ENCODE measurements at regions not wholly inside any gene's neighbourhood (a gene's known extent, or its start where the extent isn't known, plus 50 kb on each side); places are given as distances from the start of the nearest gene placed in this dataset.
"Not testable (repeated sequence)": the region's sequence is repeated elsewhere in the genome, so short reads cannot be mapped to it uniquely, and the experiment has no call there.

DNA sequence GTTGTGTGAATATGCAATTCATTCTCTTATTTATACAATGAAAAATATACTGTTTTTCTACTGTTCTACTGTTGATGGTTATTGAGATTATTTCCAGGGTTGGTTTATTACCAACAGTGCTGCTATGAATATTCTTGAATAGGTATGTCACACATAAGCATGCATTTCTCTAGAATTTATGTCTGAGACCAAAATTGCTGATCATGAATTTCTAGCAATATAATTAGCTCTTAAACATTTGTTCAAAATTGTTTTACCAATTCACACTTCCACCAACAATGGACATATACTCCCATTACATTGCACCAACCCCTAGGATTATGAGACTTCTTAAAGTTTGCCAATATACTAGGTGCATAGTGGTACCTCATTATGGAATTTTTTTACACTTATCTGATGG, 164.1 kb upstream of the KCNQ5 start:
- no peak for DNase-seq (ENCODE audit: low read depth in 4 of 4, low spot score in 3 of 4)

DNA sequence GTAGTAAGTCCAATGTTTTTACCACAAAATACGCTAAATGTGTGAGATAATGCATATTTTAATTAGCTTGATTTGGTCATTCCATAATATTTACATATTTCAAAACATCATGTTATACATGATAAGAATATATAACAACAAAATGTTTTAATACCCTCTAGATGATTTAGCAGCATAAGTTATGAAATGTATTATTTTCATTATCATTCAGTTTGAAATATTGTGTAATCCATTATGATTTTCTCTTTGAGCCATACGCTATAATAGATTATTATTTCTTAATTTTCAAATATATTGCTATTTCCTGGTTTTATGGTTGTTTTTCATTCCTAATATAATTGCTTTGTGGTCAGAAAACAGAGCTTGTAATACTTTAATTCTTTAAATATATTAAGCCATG, 163.3 kb upstream of the KCNQ5 start:
- DNase-seq (ENCODE audit: low read depth in 4 of 4, low spot score in 3 of 4) = no peak

DNA sequence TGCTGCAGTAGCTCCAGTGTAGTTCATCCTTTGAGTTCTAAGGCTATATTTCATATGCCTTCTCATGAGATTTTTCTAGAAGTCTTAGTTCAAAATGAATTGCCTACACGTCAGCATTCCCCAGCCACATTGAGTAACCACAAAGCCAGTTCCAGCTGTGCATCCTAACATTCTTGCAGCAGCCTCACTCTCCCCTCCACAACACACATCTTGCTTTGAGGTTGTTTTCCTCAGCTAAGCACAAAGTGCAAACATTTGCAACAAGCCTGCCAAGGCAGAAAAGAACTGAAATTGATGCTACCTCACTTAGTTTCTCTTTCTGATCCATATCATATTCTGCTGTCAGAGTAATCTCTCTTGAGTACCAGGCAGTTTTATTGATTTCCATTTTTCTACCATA, 160.7 kb upstream of the KCNQ5 start:
- no peak for DNase-seq (ENCODE audit: low read depth in 4 of 4, low spot score in 3 of 4)

DNA sequence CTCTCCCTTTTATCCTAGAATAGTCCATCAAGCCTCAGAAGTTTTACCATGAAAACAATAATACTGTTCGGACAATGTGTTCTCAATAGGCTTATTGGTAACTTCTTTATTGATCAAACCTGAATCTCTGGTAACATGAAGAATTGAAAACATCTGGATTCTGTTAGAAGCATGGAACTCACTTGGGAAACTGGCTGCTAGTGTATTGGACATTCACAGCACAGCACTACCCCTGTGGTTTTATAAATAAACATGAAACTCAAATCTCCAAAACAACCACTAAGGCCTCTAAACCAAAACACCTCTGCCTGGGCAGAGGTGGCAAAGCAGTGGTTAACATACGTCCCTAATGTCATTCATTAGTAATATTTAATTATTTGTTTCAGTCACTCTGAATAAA, 157.6 kb upstream of the KCNQ5 start:
- no peak for DNase-seq (ENCODE audit: low read depth in 4 of 4, low spot score in 3 of 4)

DNA sequence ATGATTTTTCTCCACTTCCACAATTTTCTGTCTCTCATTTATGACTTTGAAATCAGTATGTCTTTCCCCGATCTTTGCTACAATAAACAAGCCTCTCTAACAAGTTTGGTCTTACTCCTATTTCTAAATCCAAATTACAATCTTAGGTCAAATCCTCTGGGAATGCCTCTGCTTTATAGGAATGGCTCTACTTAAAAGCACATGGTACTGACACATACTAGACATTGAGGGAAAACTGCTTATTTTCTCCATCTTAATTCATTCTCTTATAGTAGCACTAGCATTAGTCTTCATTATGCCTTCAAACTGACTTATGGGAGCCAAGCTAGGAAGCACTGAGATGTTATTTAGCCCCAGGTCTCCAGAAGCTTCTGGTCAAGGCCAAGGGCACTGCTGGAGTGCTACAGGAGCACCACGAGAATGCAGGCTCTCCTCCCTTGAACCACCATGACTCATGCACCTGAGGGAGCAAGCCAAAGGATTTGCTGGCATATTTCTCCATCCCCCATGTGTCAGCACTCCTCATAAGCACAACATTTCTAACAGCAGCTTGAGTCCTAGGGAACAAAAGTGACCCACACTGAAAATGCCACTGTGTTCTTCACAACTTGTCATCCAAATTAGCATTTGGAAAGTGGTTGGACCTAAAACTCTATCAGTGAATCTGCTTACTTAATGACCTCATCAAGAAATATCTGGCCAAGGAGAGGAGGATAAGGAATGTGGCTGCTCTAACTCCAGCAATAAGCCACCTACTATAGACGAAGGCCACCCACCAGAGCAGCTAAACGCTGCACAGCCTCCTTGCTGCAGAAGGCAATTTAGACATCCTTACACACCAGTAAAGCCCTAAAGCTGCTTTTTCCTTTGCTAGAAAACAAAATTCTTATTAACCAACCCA, 156.8 kb upstream of the KCNQ5 start:
- no peak for DNase-seq (ENCODE audit: low read depth in 4 of 4, low spot score in 3 of 4)

DNA sequence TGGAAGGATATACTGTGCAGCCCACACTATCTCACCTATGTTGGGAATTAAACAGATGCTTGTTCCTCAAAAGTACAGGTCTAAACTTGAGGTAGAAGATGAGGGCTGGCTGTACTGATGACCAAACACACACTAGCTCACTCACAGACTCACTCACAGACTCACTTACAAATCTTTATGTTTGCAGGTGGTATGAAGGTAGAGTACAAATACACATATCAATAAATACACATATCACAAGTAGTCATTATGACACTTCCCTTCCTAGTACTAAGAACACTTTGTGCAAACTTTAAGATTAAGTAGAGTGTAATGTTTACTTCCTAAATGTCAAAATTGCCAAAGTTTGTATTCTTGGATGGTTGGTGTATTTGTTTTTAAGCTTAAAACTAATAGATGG, 155.4 kb upstream of the KCNQ5 start:
- no peak for DNase-seq (ENCODE audit: low read depth in 4 of 4, low spot score in 3 of 4)

DNA sequence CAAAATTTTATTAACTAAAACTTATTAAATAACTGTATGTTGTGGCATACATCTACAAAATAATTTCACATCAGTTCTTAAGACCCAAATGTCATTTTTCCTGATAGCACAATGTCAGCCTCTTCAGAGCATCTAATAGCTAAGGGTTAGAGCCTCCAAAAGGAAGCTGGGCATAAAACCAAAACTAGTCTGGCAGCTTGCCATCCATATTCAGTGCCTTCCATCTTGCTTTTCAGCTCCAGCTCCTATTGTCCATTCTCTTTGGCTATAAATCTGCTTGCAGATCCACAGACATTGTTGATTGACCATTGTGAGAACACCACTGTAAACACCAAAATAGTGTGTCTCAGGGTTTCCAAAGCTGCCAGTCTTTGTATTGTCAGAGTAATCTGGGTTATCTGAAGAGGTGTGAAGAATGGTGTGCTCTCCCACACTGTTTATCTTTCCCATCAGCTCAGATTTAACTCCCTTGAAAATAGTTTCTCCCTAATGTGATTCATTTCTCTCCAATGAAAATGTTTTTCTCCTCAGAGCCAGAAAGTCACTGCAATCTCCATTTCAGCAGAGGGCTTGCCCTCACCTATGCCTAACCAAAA, 154.8 kb upstream of the KCNQ5 start:
- no peak for DNase-seq (ENCODE audit: low read depth in 4 of 4, low spot score in 3 of 4)

DNA sequence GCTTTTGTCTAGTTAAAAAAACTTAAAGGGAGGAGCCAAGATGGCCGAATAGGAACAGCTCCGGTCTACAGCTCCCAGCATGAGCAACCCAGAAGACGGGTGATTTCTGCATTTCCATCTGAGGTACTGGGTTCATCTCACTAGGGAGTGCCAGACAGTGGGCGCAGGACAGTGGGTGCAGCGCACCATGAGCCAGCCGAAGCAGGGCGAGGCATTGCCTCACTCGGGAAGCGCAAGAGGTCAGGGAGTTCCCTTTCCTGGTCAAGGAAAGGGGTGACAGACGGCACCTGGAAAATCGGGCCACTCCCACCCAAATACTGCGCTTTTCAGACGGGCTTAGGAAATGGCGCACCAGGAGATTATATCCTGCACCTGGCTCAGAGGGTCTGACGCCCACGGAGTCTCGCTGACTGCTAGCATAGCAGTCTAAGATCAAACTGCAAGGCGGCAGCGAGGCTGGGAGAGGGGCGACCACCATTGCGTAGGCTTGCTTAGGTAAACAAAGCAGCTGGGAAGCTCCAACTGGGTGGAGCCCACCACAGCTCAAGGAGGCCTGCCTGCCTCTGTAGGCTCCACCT, 152.4 kb upstream of the KCNQ5 start:
- DNase-seq (ENCODE audit: low read depth in 4 of 4, low spot score in 3 of 4) = not testable (repeated sequence)

DNA sequence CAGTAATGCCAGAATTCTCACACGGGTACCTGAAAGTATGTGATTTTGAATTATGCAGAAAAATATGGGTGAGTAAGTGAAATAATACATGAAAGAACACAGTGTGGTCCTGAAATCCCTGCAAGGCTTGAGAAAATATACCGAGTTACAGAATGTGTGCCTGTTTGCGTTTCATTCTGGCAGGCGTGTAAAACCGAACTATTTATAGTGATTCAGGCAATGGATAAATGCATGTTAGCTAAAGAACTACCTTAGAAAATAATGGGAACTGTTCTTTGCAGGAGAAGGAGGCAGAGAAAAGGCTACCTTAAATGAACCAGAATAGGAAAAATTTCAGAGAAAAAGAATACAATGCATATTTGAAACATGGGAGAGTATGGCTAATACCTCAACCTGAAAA, 145.8 kb upstream of the KCNQ5 start:
- DNase-seq (ENCODE audit: low read depth in 4 of 4, low spot score in 3 of 4) = no peak

DNA sequence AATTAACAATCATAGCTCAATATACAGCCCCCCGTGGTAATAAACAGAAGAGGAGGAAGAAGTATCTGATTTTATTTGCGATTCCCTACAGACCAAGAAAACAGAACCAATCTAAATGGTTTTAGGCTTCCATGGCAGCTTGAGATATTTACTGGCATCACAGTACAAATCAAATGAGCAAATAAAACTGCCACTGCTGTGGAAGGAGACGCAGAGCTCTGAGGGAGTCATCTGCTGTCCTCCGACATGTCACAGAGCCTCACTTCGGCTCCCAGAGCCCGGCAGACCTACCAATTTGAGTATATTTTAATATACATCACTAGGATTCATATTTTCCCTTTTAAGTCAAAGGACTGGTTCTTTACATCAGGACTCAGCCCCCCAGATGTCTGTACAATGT, 145.2 kb upstream of the KCNQ5 start:
- DNase-seq (ENCODE audit: low read depth in 4 of 4, low spot score in 3 of 4) = peak in 1 of 4 donors; percentile 0

DNA sequence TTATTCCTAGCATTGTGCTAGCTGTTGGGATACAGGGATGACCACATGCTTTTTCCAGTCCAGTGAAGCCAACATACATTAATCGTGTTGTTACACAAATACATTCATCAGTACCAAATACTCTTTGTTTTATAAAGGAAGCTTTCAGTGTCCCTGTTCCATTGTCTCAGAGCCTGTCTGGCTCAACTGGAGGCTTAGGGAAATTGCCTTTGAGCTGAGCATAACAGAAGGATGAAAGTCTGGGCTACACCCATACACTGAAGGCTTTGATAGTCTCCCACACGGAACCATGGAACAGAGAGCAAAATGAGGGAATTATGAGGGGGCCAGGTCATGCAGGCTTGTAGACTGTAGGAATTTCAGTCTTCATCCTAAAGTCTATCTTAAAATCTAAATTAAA, 126.4 kb upstream of the KCNQ5 start:
- no peak for DNase-seq (ENCODE audit: low read depth in 4 of 4, low spot score in 3 of 4)

DNA sequence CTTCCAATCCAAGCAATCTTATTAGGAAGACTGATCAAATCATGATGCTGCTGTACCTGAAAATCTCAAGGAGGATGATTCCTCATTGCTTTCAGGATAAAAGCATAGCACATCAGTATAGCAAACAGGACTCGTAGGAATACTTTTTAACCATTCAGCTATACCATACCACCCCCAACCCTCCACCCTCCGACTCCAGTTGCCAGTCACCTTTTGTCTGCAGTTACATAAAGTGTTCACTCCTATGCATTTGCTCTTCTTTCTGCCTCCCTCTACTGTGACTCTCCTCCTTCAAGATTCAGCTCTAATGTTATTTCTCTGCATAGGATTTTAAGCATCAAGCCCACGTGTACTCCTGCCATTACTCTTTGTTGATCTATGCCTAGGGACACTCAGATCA, 124.7 kb upstream of the KCNQ5 start:
- DNase-seq (ENCODE audit: low read depth in 4 of 4, low spot score in 3 of 4) = no peak

DNA sequence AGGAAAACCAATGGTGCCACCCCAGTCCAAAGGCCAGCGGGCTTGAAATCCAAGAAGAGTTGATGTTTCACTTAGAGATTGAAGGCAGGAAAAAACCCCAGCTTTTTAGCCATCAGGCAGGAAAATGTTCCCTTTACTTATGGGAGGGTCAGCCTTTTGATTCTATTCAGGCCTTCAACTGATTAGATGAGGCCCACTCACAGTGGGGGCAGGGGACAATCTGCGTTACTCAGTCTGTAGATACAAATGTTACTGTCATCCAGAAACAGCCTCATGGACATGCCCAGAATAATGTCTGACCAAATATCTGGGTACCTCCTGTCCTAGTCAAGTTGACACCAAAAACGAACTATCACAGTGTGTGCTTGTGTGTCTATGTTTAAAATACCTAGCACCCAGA, 121.2 kb upstream of the KCNQ5 start:
- DNase-seq (ENCODE audit: low read depth in 4 of 4, low spot score in 3 of 4) = no peak

DNA sequence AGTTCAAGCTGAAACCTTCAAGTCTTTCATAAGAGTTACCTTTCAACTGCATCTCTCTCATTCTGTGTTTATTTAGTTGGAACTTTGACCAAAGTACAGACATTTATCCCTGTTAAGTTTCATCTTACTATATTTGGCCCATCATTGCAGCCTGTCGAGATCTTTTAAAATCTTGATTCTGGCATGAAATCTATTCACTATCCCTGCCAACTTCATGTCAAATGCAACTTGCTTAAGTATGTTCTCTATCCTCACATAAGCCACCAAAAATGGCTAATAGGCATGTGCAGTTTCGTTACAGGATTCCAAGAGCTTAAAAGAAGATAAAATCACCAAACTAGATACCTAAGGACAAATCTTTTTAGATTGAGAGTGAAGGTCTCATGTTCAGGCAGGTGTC, 117.5 kb upstream of the KCNQ5 start:
- no peak for DNase-seq (ENCODE audit: low read depth in 4 of 4, low spot score in 3 of 4)

DNA sequence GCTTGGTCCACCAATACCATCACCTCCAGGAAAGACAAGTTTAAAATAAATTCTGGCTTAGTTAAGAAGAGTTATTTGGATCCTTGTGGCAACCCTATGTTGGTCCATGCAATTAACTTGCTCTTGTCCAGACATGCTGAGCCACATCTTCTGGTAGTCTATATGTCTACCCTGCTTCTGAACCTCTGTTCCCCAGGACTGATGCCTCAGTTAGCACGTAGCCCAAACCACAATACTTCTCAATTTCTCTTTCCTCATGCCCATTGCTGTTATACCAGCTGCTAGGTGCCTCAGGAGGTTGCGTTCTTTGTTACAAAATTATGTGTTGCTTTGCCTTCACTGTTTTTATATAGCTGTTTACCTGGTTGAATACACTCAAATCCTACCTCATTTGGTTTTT, 116.4 kb upstream of the KCNQ5 start:
- no peak for DNase-seq (ENCODE audit: low read depth in 4 of 4, low spot score in 3 of 4)

DNA sequence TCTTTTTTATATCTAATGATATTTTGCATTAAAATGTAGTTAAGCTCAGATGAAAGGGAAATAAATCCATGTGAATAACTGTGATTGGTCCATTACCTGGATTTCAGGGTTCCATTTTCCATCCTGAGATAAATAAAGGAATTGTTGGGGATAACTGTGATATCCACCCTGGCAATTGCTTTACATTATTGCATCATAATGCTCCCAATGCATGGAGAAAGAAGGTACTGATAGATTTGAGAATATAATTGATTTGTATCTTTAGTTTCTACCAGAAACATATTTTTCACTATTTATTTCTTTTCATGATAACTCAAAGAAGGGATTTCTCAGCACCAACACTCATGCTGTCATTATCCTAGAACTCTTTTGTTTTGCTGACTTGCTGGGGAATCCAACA, 102.0 kb upstream of the KCNQ5 start:
- no peak for DNase-seq (ENCODE audit: low read depth in 4 of 4, low spot score in 3 of 4)

DNA sequence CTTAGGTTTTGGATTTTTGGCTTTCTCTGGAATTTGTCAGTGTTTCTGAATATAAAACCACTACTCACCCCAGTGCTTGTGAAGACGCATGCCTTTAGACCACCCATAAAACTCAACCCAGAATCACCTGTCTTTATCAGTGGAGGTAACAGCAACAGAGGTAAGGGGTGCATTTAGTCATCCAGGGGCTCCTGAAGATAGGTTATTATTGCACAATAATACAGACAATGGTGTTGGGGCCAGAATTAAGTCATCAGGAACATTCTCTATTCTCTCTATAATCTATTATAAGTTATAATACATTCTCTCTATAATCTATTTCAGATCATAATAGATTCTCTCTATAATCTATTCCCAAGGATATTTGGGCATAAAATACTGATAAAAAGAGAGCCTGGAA, 100.2 kb upstream of the KCNQ5 start:
- no peak for DNase-seq (ENCODE audit: low read depth in 4 of 4, low spot score in 3 of 4)

DNA sequence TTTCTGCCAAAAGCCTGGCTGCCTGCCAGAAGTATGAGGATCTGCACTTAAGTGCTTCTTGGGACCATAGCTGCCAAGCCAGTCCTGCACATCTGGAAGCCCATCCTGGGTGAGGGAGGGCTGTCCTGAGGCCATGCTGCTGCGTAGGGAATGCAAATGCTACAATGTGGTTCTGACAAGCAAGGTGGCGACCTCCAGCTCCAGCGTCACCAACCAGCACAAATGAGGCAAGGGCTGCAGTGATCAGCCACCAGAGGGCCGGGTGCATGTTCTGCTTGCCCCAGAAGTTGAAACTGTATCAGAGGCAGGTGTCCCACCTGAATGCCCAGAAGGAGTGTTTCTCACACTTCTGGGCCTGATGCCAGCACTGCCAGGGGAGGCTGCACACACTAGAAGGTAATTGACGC, 99.1 kb upstream of the KCNQ5 start:
- DNase-seq (ENCODE audit: low read depth in 4 of 4, low spot score in 3 of 4) = no peak

DNA sequence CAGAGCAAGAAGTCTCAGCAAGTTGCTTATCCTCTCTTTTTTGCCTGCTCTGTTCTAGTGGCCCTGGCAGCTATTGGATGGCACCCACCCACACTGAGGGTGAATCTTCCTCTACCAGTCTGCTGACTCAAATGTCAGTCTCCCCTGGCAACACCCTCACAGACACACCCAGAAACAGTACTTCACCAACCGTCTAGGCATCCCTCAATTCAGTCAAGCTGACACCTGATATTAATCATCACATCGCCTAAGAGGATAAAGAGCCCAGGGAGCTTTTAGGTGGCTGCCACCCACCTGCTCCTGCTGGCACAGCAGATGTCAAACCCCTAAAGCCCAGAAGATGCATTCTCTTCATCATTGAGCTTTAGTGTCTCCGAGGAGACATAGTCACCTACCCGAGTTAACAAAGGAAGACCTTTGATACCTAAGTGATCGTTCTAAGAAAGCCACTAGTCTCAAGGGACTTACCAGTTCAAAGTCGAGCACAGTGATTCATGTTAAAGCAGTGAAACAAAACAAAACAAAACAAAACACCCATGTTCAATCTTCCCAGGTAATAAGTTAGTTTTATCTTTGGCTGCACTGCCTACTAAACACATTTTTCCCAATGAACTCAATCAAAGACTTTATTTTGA, 97.7 kb upstream of the KCNQ5 start:
- DNase-seq (ENCODE audit: low read depth in 4 of 4, low spot score in 3 of 4) = no peak

DNA sequence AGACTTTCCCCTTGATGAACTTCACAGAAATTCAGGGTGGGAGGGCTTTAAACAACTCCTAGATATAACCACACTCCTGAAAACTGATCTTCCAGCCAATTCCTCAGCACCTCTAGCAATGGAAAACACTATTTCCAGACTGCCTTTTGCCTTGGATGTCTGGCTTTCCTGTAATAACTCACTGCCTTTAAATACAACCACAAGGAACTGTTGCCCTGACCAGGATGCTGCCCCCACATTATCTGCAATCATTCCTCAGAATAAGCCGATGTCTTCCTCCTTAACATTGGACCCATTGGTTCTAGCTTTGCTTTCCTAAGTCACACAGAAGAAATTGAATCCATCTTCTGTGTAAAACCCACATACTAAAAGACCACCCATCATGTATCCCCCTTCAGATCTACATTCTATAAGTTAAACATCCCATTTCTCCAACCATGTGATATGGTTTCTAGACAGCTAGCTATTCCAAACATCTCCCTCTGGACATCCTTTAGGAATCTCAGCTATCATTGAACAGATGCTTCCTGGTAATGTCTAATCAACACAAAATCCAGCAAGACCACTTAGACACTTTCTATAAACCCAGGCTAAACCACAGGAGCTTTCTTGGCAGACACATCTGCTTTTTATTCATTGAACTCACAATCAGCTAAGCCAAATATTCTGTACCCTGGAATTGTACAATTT, 95.9 kb upstream of the KCNQ5 start:
- DNase-seq (ENCODE audit: low read depth in 4 of 4, low spot score in 3 of 4) = no peak

DNA sequence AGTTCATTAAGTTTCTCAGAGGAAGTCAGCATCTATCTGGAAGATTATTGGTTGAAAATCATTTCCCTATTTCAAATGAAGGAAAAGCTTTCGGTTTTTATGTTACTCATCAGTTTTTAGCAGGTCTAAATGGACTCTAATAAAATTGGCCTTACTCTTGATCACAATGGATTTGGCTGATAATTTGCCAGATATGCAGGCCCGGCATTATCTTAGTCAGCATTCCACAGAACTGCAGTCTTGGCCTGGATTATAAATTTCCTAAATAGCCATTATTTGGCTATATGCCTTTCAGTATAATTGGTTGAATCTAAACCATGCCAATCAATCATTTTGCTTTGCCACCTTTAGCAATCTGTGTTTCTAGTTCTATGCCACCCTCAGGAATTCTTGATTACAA, 91.7 kb upstream of the KCNQ5 start:
- no peak for DNase-seq (ENCODE audit: low read depth in 4 of 4, low spot score in 3 of 4)
